ENCODE measurements at regions not wholly inside any gene's neighbourhood (a gene's known extent, or its start where the extent isn't known, plus 50 kb on each side); places are given as distances from the start of the nearest gene placed in this dataset.
"Not testable (repeated sequence)": the region's sequence is repeated elsewhere in the genome, so short reads cannot be mapped to it uniquely, and the experiment has no call there.

GRCh38 chr2:41321351-41321750 is 726.5 kb upstream of the PKDCC start:
- no peak for DNase-seq

- DNase-seq, result no peak
Observed at GRCh38 chr2:41326851-41327250, 721.0 kb upstream of the PKDCC start.

- no peak for DNase-seq
Observed at GRCh38 chr2:41329040-41329439, 718.8 kb upstream of the PKDCC start.

- DNase-seq, result no peak
Observed at GRCh38 chr2:41334159-41334558, 713.7 kb upstream of the PKDCC start.

GRCh38 chr2:41335573-41335972 is 712.2 kb upstream of the PKDCC start:
- not testable (repeated sequence) for DNase-seq

- DNase-seq, result no peak
Observed at GRCh38 chr2:41337956-41338355, 709.9 kb upstream of the PKDCC start.

GRCh38 chr2:41344529-41344928 is 703.3 kb upstream of the PKDCC start:
- DNase-seq, result no peak

GRCh38 chr2:41353060-41353459 is 694.8 kb upstream of the PKDCC start:
- no peak for DNase-seq

GRCh38 chr2:41355794-41356193 is 692.0 kb upstream of the PKDCC start:
- DNase-seq, result no peak

GRCh38 chr2:41364842-41365241 is 683.0 kb upstream of the PKDCC start:
- DNase-seq, result no peak

GRCh38 chr2:41375901-41376300 is 671.9 kb upstream of the PKDCC start:
- no peak for DNase-seq

GRCh38 chr2:41377837-41378236 is 670.0 kb upstream of the PKDCC start:
- no peak for DNase-seq

GRCh38 chr2:41378420-41378819 is 669.4 kb upstream of the PKDCC start:
- DNase-seq, result no peak

- no peak for DNase-seq
Observed at GRCh38 chr2:41379496-41380221, 668.2 kb upstream of the PKDCC start.

- DNase-seq, result no peak
Observed at GRCh38 chr2:41381701-41382100, 666.1 kb upstream of the PKDCC start.

GRCh38 chr2:41387519-41387918 is 660.3 kb upstream of the PKDCC start:
- DNase-seq, result no peak

- DNase-seq, result no peak
Observed at GRCh38 chr2:41393621-41394020, 654.2 kb upstream of the PKDCC start.

- no peak for DNase-seq
Observed at GRCh38 chr2:41394541-41394940, 653.3 kb upstream of the PKDCC start.

- DNase-seq, result no peak
Observed at GRCh38 chr2:41395692-41396091, 652.1 kb upstream of the PKDCC start.

- DNase-seq, result no peak
Observed at GRCh38 chr2:41399437-41400087, 648.3 kb upstream of the PKDCC start.

- DNase-seq, result no peak
Observed at GRCh38 chr2:41400088-41400665, 647.6 kb upstream of the PKDCC start.

GRCh38 chr2:41405441-41405840 is 642.4 kb upstream of the PKDCC start:
- DNase-seq, result no peak

GRCh38 chr2:41409328-41409727 is 638.5 kb upstream of the PKDCC start:
- DNase-seq, result no peak

GRCh38 chr2:41410011-41410410 is 637.8 kb upstream of the PKDCC start:
- no peak for DNase-seq
